ENCODE measurements at regions not wholly inside any gene's neighbourhood (a gene's known extent, or its start where the extent isn't known, plus 50 kb on each side); places are given as distances from the start of the nearest gene placed in this dataset.

DNA sequence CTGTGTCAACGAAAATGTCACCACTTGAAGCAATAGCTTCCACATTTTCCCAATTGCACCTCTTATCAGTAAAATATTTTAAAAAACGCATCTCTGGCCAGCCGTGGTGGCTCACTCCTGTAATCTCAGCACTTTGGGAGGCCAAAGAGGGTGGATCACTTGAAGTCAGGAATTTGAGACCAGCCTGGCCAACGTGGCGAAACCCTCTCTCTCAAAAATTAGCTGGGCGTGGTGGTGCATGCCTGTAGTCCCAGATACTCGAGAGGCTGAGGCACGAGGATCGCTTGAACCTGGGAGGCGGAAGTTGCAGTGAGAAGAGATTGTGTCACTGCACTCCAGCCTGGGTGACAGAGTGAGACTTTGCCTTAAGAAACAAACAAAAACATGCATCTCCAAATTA is 210.1 kb upstream of the CHD1 start:
- TF ChIP-seq, protein P1, sequence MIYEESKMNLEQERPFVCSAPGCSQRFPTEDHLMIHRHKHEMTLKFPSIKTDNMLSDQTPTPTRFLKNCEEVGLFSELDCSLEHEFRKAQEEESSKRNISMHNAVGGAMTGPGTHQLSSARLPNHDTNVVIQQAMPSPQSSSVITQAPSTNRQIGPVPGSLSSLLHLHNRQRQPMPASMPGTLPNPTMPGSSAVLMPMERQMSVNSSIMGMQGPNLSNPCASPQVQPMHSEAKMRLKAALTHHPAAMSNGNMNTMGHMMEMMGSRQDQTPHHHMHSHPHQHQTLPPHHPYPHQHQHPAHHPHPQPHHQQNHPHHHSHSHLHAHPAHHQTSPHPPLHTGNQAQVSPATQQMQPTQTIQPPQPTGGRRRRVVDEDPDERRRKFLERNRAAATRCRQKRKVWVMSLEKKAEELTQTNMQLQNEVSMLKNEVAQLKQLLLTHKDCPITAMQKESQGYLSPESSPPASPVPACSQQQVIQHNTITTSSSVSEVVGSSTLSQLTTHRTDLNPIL (CRISPR knock-in tag; IDR thresholded peaks at IDR 0.05; ENCODE audit: low read depth), result no peak
- TF ChIP-seq ESRRG (CRISPR knock-in tag; IDR thresholded peaks at IDR 0.05) (no peak), TOX (CRISPR knock-in tag; IDR thresholded peaks at IDR 0.05; ENCODE audit: borderline replicate concordance) (no peak), ARNTL (CRISPR knock-in tag; IDR thresholded peaks at IDR 0.05; ENCODE audit: borderline replicate concordance, low read depth) (no peak), ZFP30 (CRISPR knock-in tag; IDR thresholded peaks at IDR 0.05) (no peak), ZNF565 (CRISPR knock-in tag; conservative IDR thresholded peaks at IDR 0.05; ENCODE audit: low read depth) (no peak)
- TF ChIP-seq, protein P2, sequence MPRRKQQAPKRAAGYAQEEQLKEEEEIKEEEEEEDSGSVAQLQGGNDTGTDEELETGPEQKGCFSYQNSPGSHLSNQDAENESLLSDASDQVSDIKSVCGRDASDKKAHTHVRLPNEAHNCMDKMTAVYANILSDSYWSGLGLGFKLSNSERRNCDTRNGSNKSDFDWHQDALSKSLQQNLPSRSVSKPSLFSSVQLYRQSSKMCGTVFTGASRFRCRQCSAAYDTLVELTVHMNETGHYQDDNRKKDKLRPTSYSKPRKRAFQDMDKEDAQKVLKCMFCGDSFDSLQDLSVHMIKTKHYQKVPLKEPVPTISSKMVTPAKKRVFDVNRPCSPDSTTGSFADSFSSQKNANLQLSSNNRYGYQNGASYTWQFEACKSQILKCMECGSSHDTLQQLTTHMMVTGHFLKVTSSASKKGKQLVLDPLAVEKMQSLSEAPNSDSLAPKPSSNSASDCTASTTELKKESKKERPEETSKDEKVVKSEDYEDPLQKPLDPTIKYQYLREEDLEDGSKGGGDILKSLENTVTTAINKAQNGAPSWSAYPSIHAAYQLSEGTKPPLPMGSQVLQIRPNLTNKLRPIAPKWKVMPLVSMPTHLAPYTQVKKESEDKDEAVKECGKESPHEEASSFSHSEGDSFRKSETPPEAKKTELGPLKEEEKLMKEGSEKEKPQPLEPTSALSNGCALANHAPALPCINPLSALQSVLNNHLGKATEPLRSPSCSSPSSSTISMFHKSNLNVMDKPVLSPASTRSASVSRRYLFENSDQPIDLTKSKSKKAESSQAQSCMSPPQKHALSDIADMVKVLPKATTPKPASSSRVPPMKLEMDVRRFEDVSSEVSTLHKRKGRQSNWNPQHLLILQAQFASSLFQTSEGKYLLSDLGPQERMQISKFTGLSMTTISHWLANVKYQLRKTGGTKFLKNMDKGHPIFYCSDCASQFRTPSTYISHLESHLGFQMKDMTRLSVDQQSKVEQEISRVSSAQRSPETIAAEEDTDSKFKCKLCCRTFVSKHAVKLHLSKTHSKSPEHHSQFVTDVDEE (CRISPR knock-in tag; IDR thresholded peaks at IDR 0.05), result no peak

Measured in SK-N-SH treated with all-trans-retinoic acid at 6 μM for 48 hours (cell line).